Spinal cord (tissue), 9 donors: ENCODE measurements at regions not wholly inside any gene's neighbourhood (a gene's known extent, or its start where the extent isn't known, plus 50 kb on each side); places are given as distances from the start of the nearest gene placed in this dataset.

Source experiments
- DNase-seq, 6 donors: peaks; one replicate each; pipeline versions ENCODE4 v3.0.0 to v3.0.0-alpha.2; 2013 to 2015; ENCODE audit warnings: low spot score in 6 of 6, low read depth in 4 of 6
- H3K27ac ChIP-seq: one replicate; pipeline ENCODE4 v1.5.1; 2013; ENCODE audit warnings: low read depth, low read length, control low read depth
- H3K27me3 ChIP-seq: one replicate; pipeline ENCODE4 v1.6.1; 2013; ENCODE audit warnings: low read length; ENCODE audit not compliant: control insufficient read depth, insufficient read depth
- H3K36me3 ChIP-seq: one replicate; pipeline ENCODE4 v1.6.1; 2013; ENCODE audit warnings: low read length; ENCODE audit not compliant: control insufficient read depth, insufficient read depth
- H3K4me1 ChIP-seq: one replicate; pipeline ENCODE4 v1.6.1; 2013; ENCODE audit warnings: low read length; ENCODE audit not compliant: control insufficient read depth, insufficient read depth
- H3K4me3 ChIP-seq: one replicate; pipeline ENCODE4 v1.5.1; 2013; ENCODE audit warnings: low read depth, low read length, control low read depth
- H3K9me3 ChIP-seq: one replicate; pipeline ENCODE4 v1.6.1; 2013; ENCODE audit warnings: low read length; ENCODE audit not compliant: control insufficient read depth, insufficient read depth
- WGBS: methylation state at CpG from one replicate; pipeline ENCODE4 v1.1.5; 2013; ENCODE audit warnings: missing lambda C conversion rate; ENCODE audit not compliant: insufficient coverage; 5-methylcytosine and 5-hydroxymethylcytosine counted together
- donor health status: healthy.

DNA sequence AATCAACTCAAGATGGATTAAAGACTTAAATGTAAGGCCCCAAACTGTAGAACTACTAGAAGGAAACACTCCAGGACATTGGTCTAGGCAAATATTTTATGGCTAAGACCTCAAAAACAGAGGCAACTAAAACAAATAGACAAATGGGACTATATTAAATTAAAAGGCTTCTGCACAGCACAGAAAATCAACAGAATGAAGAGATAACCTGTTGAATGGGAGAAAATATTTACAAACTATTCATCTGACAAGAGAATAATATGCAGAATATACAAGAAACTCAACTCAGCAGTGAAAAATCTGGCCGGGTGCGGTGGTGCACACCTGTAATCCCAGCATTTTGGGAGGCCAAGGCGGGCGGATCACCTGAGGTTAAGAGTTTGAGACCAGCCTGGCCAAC lies 84.1 kb upstream of the HNRNPU start:
- no peak for DNase-seq
- no peaks in the 10 kb centered on the region for H3K9me3 ChIP-seq
- no peaks in the 10 kb centered on the region for H3K36me3 ChIP-seq
- H3K27me3 ChIP-seq: no peaks in the 10 kb centered on the region
- H3K27ac ChIP-seq: no peak overlapping the region
- H3K4me1 ChIP-seq: no peaks in the 10 kb centered on the region
- WGBS: 97% methylated on average over 4 of the region's 4 CpGs
- H3K4me3 ChIP-seq: no peak overlapping the region

DNA sequence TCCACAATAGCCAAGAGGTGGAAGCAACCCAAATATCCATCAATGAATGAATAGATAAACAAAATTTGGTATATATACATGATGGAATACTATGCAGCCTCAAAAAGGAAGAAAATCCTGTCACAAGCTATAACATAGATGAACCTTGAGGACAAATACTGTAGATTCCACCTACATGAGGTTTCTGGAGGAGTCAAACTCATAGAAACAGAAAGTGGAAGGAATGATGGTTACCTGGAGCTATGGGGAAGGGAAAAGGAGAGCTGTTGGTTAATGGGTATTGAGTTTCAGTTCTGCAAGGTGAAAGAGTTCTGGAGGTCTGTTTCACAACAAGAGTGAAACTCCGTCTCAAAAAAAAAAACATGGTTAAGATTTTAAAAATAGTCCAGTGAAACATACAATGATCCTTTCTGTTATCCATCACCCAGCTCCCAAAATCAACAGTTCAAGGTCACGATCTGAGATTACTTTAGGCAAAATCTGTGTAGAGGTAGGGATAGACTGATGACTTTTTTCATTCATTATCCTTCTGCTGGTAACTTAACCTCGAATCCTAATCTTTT lies 80.8 kb upstream of the HNRNPU start:
- Histone ChIP-seq H3K36me3 (no peaks in the 10 kb centered on the region), H3K27me3 (no peaks in the 10 kb centered on the region), H3K4me1 (no peaks in the 10 kb centered on the region), H3K27ac (no peak overlapping the region), H3K9me3 (no peaks in the 10 kb centered on the region), H3K4me3 (no peak overlapping the region)
- WGBS: no CpG with 5 or more reads among the region's 3 CpGs
- DNase-seq: no peak

DNA sequence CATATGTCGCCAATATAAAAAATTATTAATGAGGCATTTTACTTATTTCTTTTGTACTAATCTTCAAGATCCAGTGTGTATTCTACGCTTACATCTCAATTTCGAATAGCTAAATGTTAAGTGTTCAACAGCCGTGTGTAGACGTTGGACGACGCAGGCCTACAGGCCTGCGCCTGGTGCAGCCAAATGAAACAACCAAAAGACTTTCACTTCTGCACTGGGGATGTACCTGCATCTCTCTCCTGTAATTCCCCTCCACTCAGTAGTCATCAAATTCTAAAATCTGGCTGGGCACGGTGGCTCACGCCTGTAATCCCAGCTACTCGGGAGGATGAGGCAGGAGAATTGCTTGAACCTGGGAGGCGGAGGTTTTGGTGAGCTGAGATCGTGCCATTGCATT lies 76.8 kb upstream of the HNRNPU start:
- no peaks in the 10 kb centered on the region for H3K36me3 ChIP-seq
- H3K27me3 ChIP-seq: no peaks in the 10 kb centered on the region
- DNase-seq: no peak
- H3K4me1 ChIP-seq: no peaks in the 10 kb centered on the region
- no peaks in the 10 kb centered on the region for H3K9me3 ChIP-seq
- WGBS: 97% methylated on average over 9 of the region's 13 CpGs
- H3K4me3 ChIP-seq: no peak overlapping the region
- no peak overlapping the region for H3K27ac ChIP-seq

DNA sequence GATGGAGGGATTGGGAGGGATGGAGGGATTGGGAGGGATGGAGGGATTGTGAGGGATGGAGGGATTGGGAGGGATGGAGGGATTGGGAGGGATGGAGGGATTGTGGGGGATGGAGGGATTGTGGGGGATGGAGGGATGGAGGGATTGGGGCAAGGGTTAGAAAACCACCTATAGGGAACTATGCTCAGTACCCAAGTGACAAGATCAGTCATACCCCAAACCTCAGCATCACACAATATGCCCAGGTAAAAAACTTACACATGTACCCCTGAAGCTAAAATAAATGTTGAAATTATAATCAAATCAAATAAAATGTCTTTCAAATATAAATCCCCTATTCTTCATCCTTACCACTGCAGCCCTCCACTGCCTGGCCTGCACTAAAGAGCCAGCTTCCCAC lies 72.8 kb upstream of the HNRNPU start:
- no peaks in the 10 kb centered on the region for H3K9me3 ChIP-seq
- H3K36me3 ChIP-seq: no peaks in the 10 kb centered on the region
- no peak for DNase-seq
- no peaks in the 10 kb centered on the region for H3K4me1 ChIP-seq
- H3K27ac ChIP-seq: no peak overlapping the region
- H3K4me3 ChIP-seq: no peak overlapping the region
- no peaks in the 10 kb centered on the region for H3K27me3 ChIP-seq

DNA sequence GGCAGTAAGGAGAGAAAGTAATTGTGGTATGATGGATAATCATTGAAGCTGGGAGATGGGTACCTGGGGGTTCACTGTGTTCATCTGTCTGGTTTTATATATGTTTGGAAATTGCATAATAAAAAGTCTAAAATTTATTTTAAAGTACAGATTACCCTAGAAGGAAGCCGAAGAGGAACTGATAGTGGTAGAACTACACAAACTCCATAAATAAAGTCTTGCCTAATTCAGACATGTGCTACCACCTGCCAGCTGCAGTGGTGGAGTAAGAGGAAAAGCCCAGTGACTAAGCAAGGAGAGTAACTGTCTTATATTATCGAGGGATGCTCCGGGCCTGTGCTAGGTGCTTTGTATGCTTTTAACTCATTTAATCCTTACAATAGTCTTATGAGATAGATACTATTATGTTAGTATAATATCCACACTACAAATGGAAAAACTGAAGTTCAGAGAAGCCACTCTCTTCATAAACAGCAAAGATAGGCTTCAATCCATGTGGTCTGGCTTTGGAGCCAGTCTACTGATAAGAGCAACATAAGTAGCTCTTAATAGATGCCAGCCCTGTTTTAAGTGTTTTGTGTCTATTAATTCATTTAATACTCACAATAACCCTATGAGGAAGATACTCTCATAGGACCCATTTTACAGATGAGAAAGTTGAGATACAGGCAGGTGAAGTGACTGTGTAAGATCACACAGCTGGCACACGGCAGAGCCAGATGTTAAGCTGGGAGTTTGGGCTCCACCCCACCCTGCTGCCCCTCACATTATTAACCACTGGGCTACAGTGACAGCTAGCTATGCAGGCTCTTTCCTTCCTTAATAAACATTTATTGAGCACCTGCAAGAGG lies 56.8 kb upstream of the HNRNPU start:
- WGBS: no CpG with 5 or more reads among the region's 4 CpGs
- no peaks in the 10 kb centered on the region for H3K27me3 ChIP-seq
- H3K36me3 ChIP-seq: no peaks in the 10 kb centered on the region
- H3K4me1 ChIP-seq: no peaks in the 10 kb centered on the region
- H3K27ac ChIP-seq: no peak overlapping the region
- DNase-seq: no peak
- H3K9me3 ChIP-seq: no peaks in the 10 kb centered on the region
- H3K4me3 ChIP-seq: no peak overlapping the region

DNA sequence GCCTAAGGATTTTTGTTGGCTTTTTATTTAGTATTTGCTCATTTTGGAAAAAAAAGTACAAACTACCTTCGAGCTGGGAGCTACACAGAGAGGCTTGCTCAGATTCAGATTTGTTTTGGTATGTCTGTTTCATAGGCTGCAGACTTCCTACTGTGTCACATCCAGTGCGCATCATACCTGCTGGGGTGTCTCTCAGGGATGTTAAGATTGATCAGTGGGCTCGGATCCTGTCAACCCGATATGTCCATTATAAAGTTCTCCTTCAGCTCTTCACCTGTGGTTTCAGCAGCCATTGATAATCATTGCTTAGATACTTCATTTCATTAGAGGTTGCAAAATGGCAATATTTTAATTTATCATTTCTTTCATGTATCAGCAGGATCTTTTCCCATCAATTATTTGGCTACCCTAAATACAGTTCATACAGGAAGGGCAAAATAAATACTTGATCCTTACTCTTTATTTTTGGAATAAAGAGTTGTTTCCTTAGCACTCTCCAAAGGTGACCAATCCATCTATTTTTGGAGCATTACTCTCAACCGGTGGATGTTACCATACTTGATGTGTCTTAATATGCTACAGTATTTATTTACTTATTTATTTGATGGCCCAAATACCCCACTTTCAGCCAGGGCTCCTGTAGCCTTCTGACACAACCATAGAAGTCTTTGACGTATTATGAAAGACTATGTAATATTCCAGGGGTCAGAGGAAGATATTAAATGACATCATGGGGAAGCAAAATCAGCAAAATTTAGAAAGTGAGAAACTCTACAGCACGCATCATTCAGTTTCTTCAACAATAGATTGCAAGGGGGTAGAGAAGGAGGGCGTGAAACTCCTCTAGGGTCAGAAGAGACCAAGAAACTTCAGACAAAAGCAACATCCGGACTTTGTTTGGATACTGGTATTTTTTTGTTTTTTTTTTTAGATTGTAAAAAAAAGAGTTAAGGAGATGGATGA lies 55.3 kb upstream of the HNRNPU start:
- no CpG with 5 or more reads among the region's 9 CpGs for WGBS
- H3K27ac ChIP-seq: no peak overlapping the region

DNA sequence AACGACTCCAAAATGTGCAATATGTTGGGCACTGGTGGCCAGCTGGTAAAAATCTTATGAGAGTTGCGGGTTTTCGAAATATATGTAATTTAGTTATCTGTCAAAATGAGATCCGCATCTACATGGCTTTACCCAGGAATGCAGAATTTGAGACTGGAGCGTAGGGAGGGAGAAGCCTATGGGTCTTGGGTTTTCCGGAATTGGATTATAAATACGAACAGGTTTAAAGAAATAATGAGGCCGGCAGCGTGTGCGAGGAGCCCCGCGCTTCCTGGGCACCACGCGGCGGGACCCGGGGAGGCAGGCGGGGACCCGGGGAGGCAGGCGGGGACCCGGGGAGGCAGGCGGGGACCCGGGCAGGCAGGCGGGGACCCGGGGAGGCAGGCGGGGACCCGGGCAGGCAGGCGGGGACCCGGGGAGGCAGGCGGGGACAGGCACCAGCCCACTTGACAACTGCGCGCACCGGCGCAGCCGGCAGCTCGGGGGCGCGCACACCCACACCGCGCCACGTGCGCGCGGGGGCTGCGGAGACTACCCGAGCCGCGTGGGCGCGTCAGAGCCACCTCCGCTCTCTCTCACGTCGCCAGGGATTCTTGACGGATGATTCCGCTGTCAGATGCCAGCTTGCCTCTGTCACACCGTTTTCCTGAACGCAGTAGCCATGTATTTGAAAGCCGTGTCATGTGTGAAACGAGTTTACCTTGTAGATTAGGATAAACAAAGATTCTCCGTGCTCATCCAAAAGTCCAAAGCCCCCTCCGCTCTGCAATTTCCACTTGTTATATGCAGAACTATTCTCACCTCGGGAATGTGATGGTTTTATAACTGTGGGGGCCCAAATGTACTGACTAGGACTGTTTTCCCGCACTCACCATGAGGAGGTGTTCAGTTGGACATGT lies 54.3 kb upstream of the HNRNPU start:
- Histone ChIP-seq H3K27ac (no peak overlapping the region), H3K9me3 (no peaks in the 10 kb centered on the region), H3K36me3 (no peaks in the 10 kb centered on the region), H3K4me1 (no peaks in the 10 kb centered on the region), H3K4me3 (peak overlapping the region; percentile 50), H3K27me3 (no peaks in the 10 kb centered on the region)
- 7% methylated on average over 55 of the region's 62 CpGs for WGBS
- peak in 4 of 6 donors; percentile 30 to 85 (median 56) for DNase-seq

More for the DNA sequence above, 55.3 kb upstream of the HNRNPU start:
- H3K27me3 ChIP-seq: no peaks in the 10 kb centered on the region
- H3K4me3 ChIP-seq: peak overlapping the region; percentile 50
- no peaks in the 10 kb centered on the region for H3K4me1 ChIP-seq
- H3K36me3 ChIP-seq: no peaks in the 10 kb centered on the region
- H3K9me3 ChIP-seq: no peaks in the 10 kb centered on the region
- no peak for DNase-seq

DNA sequence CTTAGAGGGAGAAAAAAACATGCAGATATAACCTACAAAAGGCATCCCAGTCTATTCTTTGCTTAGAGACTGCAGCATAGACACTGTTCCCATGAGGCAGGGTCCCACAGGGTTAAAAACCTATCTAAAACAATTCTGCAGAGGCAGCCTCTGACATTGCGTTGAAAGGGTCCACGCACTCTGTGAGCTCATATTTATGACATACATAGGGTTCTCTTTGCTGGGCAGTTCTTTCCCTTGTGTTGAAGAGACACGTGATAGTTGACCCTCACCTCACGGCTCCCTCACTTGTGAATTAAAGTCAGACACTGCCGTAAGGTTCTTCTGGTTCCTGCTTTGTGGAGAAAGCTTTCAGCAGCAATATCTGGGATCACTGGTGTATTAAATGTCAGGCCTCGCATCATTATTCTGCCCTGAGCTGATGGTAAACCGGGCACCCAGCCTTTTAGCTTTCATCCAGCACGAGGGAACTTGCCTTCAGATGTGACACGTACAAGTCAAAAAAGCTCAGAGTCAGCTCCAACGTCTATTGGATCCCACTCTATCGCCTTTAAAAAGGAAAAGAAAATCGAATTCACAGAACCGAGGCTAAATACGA lies 52.8 kb upstream of the HNRNPU start:
- H3K36me3 ChIP-seq: no peaks in the 10 kb centered on the region
- WGBS: 70% methylated on average over 11 of the region's 14 CpGs
- H3K4me3 ChIP-seq: no peak overlapping the region
- peak in 2 of 6 donors; percentile 6 to 8 for DNase-seq
- no peaks in the 10 kb centered on the region for H3K4me1 ChIP-seq
- H3K27ac ChIP-seq: no peak overlapping the region
- H3K27me3 ChIP-seq: no peaks in the 10 kb centered on the region
- H3K9me3 ChIP-seq: no peaks in the 10 kb centered on the region

DNA sequence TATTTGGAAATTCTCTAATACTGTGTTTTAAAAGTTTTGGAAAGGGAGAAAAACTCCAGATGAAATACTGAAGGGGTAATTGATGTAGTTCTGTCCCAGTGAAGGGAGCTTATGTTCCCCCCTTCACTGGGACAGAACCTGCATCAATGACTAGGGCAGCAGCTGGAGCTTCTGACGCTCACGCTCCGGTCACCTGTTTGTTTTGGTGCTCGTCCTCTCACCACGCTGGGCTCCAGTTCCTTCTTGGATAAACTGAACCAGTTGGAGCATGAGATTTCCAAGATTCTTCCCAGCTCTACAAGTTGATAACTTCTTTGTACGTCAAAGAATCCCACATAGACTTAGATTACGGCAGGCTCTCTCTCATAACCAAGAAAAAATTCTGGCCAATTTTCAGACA lies 51.4 kb upstream of the HNRNPU start:
- no peaks in the 10 kb centered on the region for H3K36me3 ChIP-seq
- DNase-seq: no peak
- H3K27ac ChIP-seq: no peak overlapping the region
- WGBS: 72% methylated on average over 5 of the region's 7 CpGs
- H3K4me3 ChIP-seq: no peak overlapping the region
- H3K4me1 ChIP-seq: no peaks in the 10 kb centered on the region
- no peaks in the 10 kb centered on the region for H3K27me3 ChIP-seq
- no peaks in the 10 kb centered on the region for H3K9me3 ChIP-seq
